ENCODE measurements at regions not wholly inside any gene's neighbourhood (a gene's known extent, or its start where the extent isn't known, plus 50 kb on each side); places are given as distances from the start of the nearest gene placed in this dataset.
A peak's percentile ranks its signal among the peaks of the same experiment; 100 is the strongest.
"Not testable (repeated sequence)": the region's sequence is repeated elsewhere in the genome, so short reads cannot be mapped to it uniquely, and the experiment has no call there.

GRCh38 chr2:95672500-95672899, 80.7 kb downstream of the TRIM43 start:
- H3K4me3 Mint-ChIP-seq (ENCODE audit: low read depth); H3K27ac Mint-ChIP-seq; H3K4me1 Mint-ChIP-seq (ENCODE audit: low read depth); DNase-seq (ENCODE audit: low spot score); H3K36me3 Mint-ChIP-seq (ENCODE audit: low read depth); intact Hi-C loops (cut with micrococcal nuclease); H3K9me3 Mint-ChIP-seq: not testable (repeated sequence)
- H3K27me3 Mint-ChIP-seq (ENCODE audit: low read depth) = peaks cover 19% of the 10 kb centered on the region

- no peaks in the 10 kb centered on the region for H3K36me3 Mint-ChIP-seq (ENCODE audit: low read depth)
- no peak for DNase-seq (ENCODE audit: low spot score)
- intact Hi-C loops (cut with micrococcal nuclease) = no loop called here
- no peaks in the 10 kb centered on the region for H3K9me3 Mint-ChIP-seq
- peaks cover 19% of the 10 kb centered on the region for H3K27me3 Mint-ChIP-seq (ENCODE audit: low read depth)
- peaks cover 3% of the 10 kb centered on the region for H3K4me1 Mint-ChIP-seq (ENCODE audit: low read depth)
- H3K4me3 Mint-ChIP-seq (ENCODE audit: low read depth) = no peak overlapping the region
- no peak overlapping the region for H3K27ac Mint-ChIP-seq
Measured at GRCh38 chr2:95674186-95674585, 82.4 kb downstream of the TRIM43 start.

- H3K4me1 Mint-ChIP-seq (ENCODE audit: low read depth); H3K36me3 Mint-ChIP-seq (ENCODE audit: low read depth); intact Hi-C loops (cut with micrococcal nuclease): not testable (repeated sequence)
Measured at GRCh38 chr2:95676573-95676972, 84.8 kb downstream of the TRIM43 start.

GRCh38 chr2:95677346-95677745, 85.5 kb downstream of the TRIM43 start:
- Mint-ChIP-seq H3K4me1 (ENCODE audit: low read depth) (peaks cover 2% of the 10 kb centered on the region), H3K4me3 (ENCODE audit: low read depth) (no peak overlapping the region), H3K36me3 (ENCODE audit: low read depth) (no peaks in the 10 kb centered on the region), H3K9me3 (no peaks in the 10 kb centered on the region), H3K27ac (no peak overlapping the region), H3K27me3 (ENCODE audit: low read depth) (peaks cover 26% of the 10 kb centered on the region)
- DNase-seq (ENCODE audit: low spot score) = no peak
- intact Hi-C loops (cut with micrococcal nuclease) = no loop called here

More at GRCh38 chr2:95676573-95676972, 84.8 kb downstream of the TRIM43 start:
- DNase-seq (ENCODE audit: low spot score); H3K9me3 Mint-ChIP-seq; H3K27ac Mint-ChIP-seq; H3K4me3 Mint-ChIP-seq (ENCODE audit: low read depth): not testable (repeated sequence)
- peaks cover 24% of the 10 kb centered on the region for H3K27me3 Mint-ChIP-seq (ENCODE audit: low read depth)

- DNase-seq (ENCODE audit: low spot score); intact Hi-C loops (cut with micrococcal nuclease); H3K4me3 Mint-ChIP-seq (ENCODE audit: low read depth); H3K36me3 Mint-ChIP-seq (ENCODE audit: low read depth); H3K27ac Mint-ChIP-seq; H3K4me1 Mint-ChIP-seq (ENCODE audit: low read depth); H3K9me3 Mint-ChIP-seq: not testable (repeated sequence)
- peaks cover 27% of the 10 kb centered on the region for H3K27me3 Mint-ChIP-seq (ENCODE audit: low read depth)
Measured at GRCh38 chr2:95677833-95678232, 86.0 kb downstream of the TRIM43 start.

GRCh38 chr2:95681158-95681557, 89.4 kb downstream of the TRIM43 start:
- intact Hi-C loops (cut with micrococcal nuclease); H3K4me3 Mint-ChIP-seq (ENCODE audit: low read depth); H3K4me1 Mint-ChIP-seq (ENCODE audit: low read depth); H3K27ac Mint-ChIP-seq; H3K9me3 Mint-ChIP-seq; DNase-seq (ENCODE audit: low spot score); H3K36me3 Mint-ChIP-seq (ENCODE audit: low read depth): not testable (repeated sequence)
- peaks cover 26% of the 10 kb centered on the region for H3K27me3 Mint-ChIP-seq (ENCODE audit: low read depth)

GRCh38 chr2:95681589-95682081, 89.8 kb downstream of the TRIM43 start:
- DNase-seq (ENCODE audit: low spot score); H3K4me1 Mint-ChIP-seq (ENCODE audit: low read depth); H3K9me3 Mint-ChIP-seq; H3K4me3 Mint-ChIP-seq (ENCODE audit: low read depth); H3K36me3 Mint-ChIP-seq (ENCODE audit: low read depth); H3K27ac Mint-ChIP-seq; intact Hi-C loops (cut with micrococcal nuclease): not testable (repeated sequence)
- H3K27me3 Mint-ChIP-seq (ENCODE audit: low read depth) = peaks cover 25% of the 10 kb centered on the region

- H3K27ac Mint-ChIP-seq; H3K9me3 Mint-ChIP-seq; H3K4me1 Mint-ChIP-seq (ENCODE audit: low read depth); H3K36me3 Mint-ChIP-seq (ENCODE audit: low read depth); intact Hi-C loops (cut with micrococcal nuclease); DNase-seq (ENCODE audit: low spot score): not testable (repeated sequence)
- H3K4me3 Mint-ChIP-seq (ENCODE audit: low read depth) = peak overlapping the region; percentile 71
- H3K27me3 Mint-ChIP-seq (ENCODE audit: low read depth) = peaks cover 27% of the 10 kb centered on the region
Measured at GRCh38 chr2:95682889-95683517, 91.2 kb downstream of the TRIM43 start.

- peaks cover 24% of the 10 kb centered on the region for H3K27me3 Mint-ChIP-seq (ENCODE audit: low read depth)
- H3K4me1 Mint-ChIP-seq (ENCODE audit: low read depth) = peaks cover 7% of the 10 kb centered on the region
- no peaks in the 10 kb centered on the region for H3K36me3 Mint-ChIP-seq (ENCODE audit: low read depth)
- DNase-seq (ENCODE audit: low spot score) = no peak
- H3K27ac Mint-ChIP-seq = no peak overlapping the region
- intact Hi-C loops (cut with micrococcal nuclease) = no loop called here
- H3K9me3 Mint-ChIP-seq = no peaks in the 10 kb centered on the region
- no peak overlapping the region for H3K4me3 Mint-ChIP-seq (ENCODE audit: low read depth)
Measured at GRCh38 chr2:95685513-95685912, 93.7 kb downstream of the TRIM43 start.

GRCh38 chr2:95686056-95686825, 94.4 kb downstream of the TRIM43 start:
- H3K4me1 Mint-ChIP-seq (ENCODE audit: low read depth); DNase-seq (ENCODE audit: low spot score); H3K4me3 Mint-ChIP-seq (ENCODE audit: low read depth); H3K27ac Mint-ChIP-seq; H3K9me3 Mint-ChIP-seq; intact Hi-C loops (cut with micrococcal nuclease); H3K36me3 Mint-ChIP-seq (ENCODE audit: low read depth): not testable (repeated sequence)
- H3K27me3 Mint-ChIP-seq (ENCODE audit: low read depth) = peaks cover 24% of the 10 kb centered on the region

GRCh38 chr2:95687852-95688251, 96.1 kb downstream of the TRIM43 start:
- H3K4me3 Mint-ChIP-seq (ENCODE audit: low read depth); H3K9me3 Mint-ChIP-seq; H3K4me1 Mint-ChIP-seq (ENCODE audit: low read depth); DNase-seq (ENCODE audit: low spot score); intact Hi-C loops (cut with micrococcal nuclease); H3K27ac Mint-ChIP-seq; H3K36me3 Mint-ChIP-seq (ENCODE audit: low read depth): not testable (repeated sequence)
- peaks cover 22% of the 10 kb centered on the region for H3K27me3 Mint-ChIP-seq (ENCODE audit: low read depth)

- H3K4me1 Mint-ChIP-seq (ENCODE audit: low read depth); intact Hi-C loops (cut with micrococcal nuclease); H3K4me3 Mint-ChIP-seq (ENCODE audit: low read depth); H3K27me3 Mint-ChIP-seq (ENCODE audit: low read depth); H3K9me3 Mint-ChIP-seq; H3K27ac Mint-ChIP-seq; DNase-seq (ENCODE audit: low spot score); H3K36me3 Mint-ChIP-seq (ENCODE audit: low read depth): not testable (repeated sequence)
Measured at GRCh38 chr2:95691210-95691609, 99.4 kb downstream of the TRIM43 start.

GRCh38 chr2:95693071-95693846, 101.5 kb downstream of the TRIM43 start:
- H3K36me3 Mint-ChIP-seq (ENCODE audit: low read depth); H3K4me1 Mint-ChIP-seq (ENCODE audit: low read depth); H3K27ac Mint-ChIP-seq; H3K4me3 Mint-ChIP-seq (ENCODE audit: low read depth); intact Hi-C loops (cut with micrococcal nuclease); DNase-seq (ENCODE audit: low spot score); H3K9me3 Mint-ChIP-seq: not testable (repeated sequence)
- H3K27me3 Mint-ChIP-seq (ENCODE audit: low read depth) = peaks cover 13% of the 10 kb centered on the region

Data from activated T-helper 2 cell treated with anti-CD3 and anti-CD28 coated beads, Interferon-gamma antibody, Interleukin-2, Interleukin-4, amounts not matched to agents 10 μg/mL and 5 μg/mL and 100 μg/mL, durations not matched to agents 14 hours and 24 hours and 36 hours (primary cell).